GM10248 (cell line): ENCODE measurements at regions not wholly inside any gene's neighbourhood (a gene's known extent, or its start where the extent isn't known, plus 50 kb on each side); places are given as distances from the start of the nearest gene placed in this dataset.

Experiments used
- CTCF ChIA-PET: fragments of 300-600 bp; sonication (Branson Sonifier 250); formaldehyde crosslinking; extraction: SDS; loops from one replicate; lab custom pipeline; 2021; ENCODE audit warnings: antibody characterized with exemption; lab: Yijun Ruan, JAX
- POLR2A ChIA-PET: fragments of 350-650 bp; sonication (Branson Sonifier 250); formaldehyde crosslinking; extraction: SDS; loops from one replicate; lab custom pipeline; 2020; ENCODE audit warnings: antibody characterized with exemption; lab: Yijun Ruan, JAX
- DNase-seq: peaks from one replicate; pipeline ENCODE4 v3.0.0; 2012; ENCODE audit errors: extremely low spot score
- TF ChIP-seq, protein P1 (sequence below): IDR thresholded peaks from 2 replicates; pipeline ENCODE4 v1.5.1; 2012; ENCODE audit warnings: mild to moderate bottlenecking, low read depth; ENCODE audit errors: extremely low read depth, missing control alignments, control extremely low read depth

DNA sequence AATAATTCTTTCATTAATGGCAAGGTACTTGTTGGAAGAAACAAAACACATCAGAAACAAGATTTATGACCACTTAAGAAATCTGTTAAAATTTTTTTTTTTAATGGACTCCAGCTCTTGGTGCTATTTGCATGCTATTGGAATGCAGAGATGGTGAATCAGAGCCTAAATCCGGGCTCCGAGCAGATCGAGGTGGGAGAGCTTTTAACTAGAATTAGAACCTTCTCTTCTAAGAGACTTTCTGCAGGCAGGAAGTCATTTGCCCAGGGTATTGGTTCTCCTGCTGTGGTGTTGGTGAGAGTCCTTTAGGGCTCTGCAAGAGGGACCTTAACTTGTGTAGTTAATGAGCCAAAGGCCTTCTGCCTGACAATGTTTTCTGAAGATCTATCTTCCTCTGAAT, 419.4 kb downstream of the SNAPC1 start:
- no peak for DNase-seq
- POLR2A ChIA-PET = no interaction called here
- TF ChIP-seq, protein P1, sequence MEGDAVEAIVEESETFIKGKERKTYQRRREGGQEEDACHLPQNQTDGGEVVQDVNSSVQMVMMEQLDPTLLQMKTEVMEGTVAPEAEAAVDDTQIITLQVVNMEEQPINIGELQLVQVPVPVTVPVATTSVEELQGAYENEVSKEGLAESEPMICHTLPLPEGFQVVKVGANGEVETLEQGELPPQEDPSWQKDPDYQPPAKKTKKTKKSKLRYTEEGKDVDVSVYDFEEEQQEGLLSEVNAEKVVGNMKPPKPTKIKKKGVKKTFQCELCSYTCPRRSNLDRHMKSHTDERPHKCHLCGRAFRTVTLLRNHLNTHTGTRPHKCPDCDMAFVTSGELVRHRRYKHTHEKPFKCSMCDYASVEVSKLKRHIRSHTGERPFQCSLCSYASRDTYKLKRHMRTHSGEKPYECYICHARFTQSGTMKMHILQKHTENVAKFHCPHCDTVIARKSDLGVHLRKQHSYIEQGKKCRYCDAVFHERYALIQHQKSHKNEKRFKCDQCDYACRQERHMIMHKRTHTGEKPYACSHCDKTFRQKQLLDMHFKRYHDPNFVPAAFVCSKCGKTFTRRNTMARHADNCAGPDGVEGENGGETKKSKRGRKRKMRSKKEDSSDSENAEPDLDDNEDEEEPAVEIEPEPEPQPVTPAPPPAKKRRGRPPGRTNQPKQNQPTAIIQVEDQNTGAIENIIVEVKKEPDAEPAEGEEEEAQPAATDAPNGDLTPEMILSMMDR = no peak
- CTCF ChIA-PET = no interaction called here

DNA sequence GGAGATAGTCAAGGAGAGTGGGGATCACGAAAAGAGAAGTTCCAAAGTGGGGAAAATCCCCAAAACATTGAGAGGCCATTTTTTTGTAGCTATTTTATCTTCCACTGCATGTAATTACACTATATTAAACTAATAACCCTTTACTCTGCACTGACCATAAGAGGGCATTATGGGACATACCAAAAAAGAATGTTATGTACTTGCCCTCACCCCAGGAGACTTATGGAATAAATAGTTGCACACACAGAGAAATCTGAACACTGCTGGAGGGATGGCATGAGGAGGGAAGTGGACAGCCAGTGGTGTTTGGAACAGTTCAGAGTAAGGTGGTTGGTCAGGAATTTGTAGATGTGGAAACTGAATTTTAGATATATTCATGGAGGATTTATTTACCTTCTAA, 422.9 kb downstream of the SNAPC1 start:
- ChIA-PET CTCF (interaction anchor here (1.3 to 1.4 kb wide), 2 partner anchors 12 to 23 kb away, joined by 3 read pairs; no protein-coding TSS in a partner anchor), POLR2A (no interaction called here)
- DNase-seq = no peak
- TF ChIP-seq, protein P1 = no peak

DNA sequence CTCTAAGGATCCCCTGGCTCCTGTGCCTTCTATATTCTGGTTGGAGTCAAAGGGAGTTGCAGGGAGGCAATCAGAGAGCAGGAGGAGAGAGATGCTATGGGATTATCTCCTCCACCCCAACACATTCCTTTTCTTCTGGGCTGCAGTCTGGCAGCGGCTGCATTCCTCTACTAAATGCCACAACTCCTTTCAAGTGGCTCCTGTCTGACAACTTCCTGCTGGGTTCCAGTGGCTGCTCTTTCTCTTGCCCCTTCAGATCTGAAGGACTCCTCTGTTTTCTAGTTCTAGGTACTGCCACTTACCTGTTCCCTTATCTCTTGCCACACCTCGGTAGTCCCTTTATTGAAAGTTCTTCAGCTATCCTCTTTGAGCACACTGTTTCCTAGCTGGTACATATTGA, 425.0 kb downstream of the SNAPC1 start:
- no peak for DNase-seq
- CTCF ChIA-PET = interaction anchor here (1.0 kb wide), 1 partner anchor 59 kb away, joined by 3 read pairs; no protein-coding TSS in a partner anchor
- POLR2A ChIA-PET = no interaction called here
- TF ChIP-seq, protein P1 = no peak

DNA sequence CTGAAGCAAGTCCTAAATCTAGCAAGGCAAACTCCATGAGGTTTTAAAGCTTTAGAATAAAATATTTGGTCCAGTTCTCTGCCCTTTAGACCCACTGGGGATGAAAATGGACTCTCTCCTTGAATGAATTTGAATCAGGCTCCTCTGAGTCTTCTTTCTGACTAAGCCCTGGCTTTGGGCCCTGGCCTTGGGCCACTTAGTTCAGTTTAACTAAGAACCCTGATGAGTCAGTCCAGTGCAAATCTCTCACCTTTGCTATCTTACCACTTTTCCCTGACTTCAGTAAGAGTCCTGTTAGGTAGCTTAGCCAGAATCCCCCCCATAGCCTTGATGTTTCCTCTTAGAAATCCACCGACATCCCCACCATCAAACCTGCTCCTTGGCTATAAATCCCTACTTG, 427.5 kb downstream of the SNAPC1 start:
- ChIA-PET POLR2A (no interaction called here), CTCF (interaction anchor here (1.8 kb wide), 1 partner anchor 10 kb away, joined by 6 read pairs; no protein-coding TSS in a partner anchor)
- DNase-seq = no peak
- TF ChIP-seq, protein P1 = no peak

DNA sequence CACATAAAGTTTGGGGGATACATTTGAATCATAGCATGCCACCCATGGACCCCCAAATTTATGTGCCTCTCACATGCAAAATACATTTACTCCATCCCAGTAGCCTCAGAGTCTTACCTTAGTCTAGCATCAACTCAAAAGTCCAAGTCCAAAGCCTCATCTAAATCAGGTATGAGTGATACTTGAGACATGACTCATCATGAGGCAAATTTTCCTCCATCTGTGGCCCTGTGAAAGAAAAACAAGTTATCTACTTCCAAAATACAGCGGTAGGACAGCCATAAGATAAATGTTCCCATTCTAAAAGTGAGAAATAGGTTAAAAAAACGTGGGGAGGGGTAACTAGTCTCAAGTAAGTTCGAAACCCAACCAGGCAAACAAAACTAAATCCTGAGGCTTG, 444.2 kb downstream of the SNAPC1 start:
- ChIA-PET CTCF (no interaction called here), POLR2A (no interaction called here)
- TF ChIP-seq, protein P1 = no peak
- DNase-seq = no peak

DNA sequence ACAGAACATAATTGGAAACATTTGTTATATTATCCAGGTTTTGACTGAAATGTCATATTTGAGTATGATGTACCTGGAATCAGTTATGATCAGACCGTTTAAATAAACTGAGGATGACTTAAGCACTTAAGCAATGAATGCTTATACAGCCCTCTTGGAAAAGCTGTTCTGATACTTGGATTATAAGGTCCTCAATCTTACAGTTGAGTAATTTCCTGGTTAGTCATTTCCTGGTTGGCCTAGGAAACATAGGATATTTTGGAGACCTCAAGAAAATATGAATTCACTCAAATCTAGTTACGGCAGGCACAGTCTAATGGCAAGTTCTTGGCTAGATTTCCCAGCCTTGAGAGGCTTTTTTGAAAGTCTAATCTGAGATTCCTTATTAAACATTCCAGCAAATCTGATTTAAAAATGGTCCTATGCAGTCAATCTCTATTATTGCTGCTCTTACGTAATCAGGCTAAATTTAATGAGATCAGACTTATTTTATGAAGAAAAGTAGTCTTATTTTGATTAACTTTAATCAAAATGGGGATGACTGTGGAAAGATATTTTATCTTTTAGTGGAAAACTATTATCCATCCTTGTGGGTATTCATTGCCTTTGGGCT, 447.2 kb downstream of the SNAPC1 start:
- DNase-seq = no peak
- TF ChIP-seq, protein P1 = no peak
- POLR2A ChIA-PET = no interaction called here
- CTCF ChIA-PET = no interaction called here

DNA sequence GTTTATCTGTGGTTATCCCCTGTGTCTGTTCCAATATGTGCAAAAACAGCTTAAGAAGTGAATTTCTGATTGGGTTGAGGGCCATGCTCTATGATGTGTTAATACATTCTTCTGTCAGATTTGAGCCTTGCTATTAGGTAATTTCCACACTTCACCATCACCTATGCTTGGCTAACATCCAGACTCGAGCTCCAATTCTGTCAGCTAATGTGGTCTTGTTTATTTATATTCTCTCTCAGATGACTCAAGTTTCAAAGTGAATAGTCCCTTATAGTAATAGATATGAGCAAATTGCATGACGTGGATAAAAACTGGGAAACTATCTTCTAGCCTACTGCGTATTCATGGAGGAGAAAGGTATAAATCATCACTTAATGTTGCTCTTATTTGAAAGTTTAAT, 451.3 kb downstream of the SNAPC1 start:
- TF ChIP-seq, protein P1 = no peak
- POLR2A ChIA-PET = no interaction called here
- no peak for DNase-seq

More for the DNA sequence above, 451.3 kb downstream of the SNAPC1 start:
- CTCF ChIA-PET = interaction anchor here (1.0 kb wide), 1 partner anchor 36 kb away, joined by 3 read pairs; no protein-coding TSS in a partner anchor
